GM12878 (cell line): ENCODE measurements at regions not wholly inside any gene's neighbourhood (a gene's known extent, or its start where the extent isn't known, plus 50 kb on each side); places are given as distances from the start of the nearest gene placed in this dataset.

Experiments
- ATAC-seq: fragments of 200-7000 bp; cut with Tn5 transposase; 3 replicates; pipeline ENCODE4 v1.9.1; 2020; ENCODE audit warnings: mild to moderate bottlenecking, moderate library complexity
- BruUV-seq: library from RNA; stranded (reverse); fragments of 400-500 nt; replicated peaks from 2 replicates; lab custom pipeline; 2021; lab: Mats Ljungman, UMichigan
- CTCF ChIA-PET: fragments of 300-600 bp; sonication (Branson Sonifier 250); formaldehyde crosslinking; extraction: SDS; loops from one replicate; lab custom pipeline; 2021; ENCODE audit warnings: inconsistent platforms; lab: Yijun Ruan, JAX
- POLR2A ChIA-PET: fragments of 350-600 bp; formaldehyde crosslinking; extraction: SDS; loops from one replicate; lab custom pipeline; 2021; ENCODE audit warnings: inconsistent platforms; lab: Charles Lee
- RAD21 ChIA-PET: fragments of 300-600 bp; sonication (Branson Sonifier 250); formaldehyde crosslinking; loops from one replicate; lab custom pipeline; 2023; ENCODE audit warnings: antibody characterized with exemption; ENCODE audit not compliant: unreplicated experiment; lab: Charles Lee
- SMC1A ChIA-PET: fragments of 300-600 bp; sonication (Branson Sonifier 250); formaldehyde crosslinking; loops from one replicate; lab custom pipeline; 2023; ENCODE audit not compliant: unreplicated experiment, uncharacterized antibody; lab: Charles Lee
- DNase-seq: peaks from one replicate; pipeline ENCODE4 v3.0.0-alpha.2; 2011; ENCODE audit warnings: low read depth, low spot score
- FAIRE-seq: peaks from 3 replicates; lab custom pipeline; 2011; peaks lifted over from hg19 to GRCh38; lab: Jason Lieb, UNC
- H2AFZ ChIP-seq: 2 replicates; pipeline ENCODE4 v1.6.0; 2011; ENCODE audit warnings: low read depth, low read length, control low read depth; ENCODE audit not compliant: control insufficient read depth
- H3K27ac ChIP-seq: 2 replicates; pipeline ENCODE4 v1.5.1; 2011; ENCODE audit warnings: control low read depth; ENCODE audit not compliant: control insufficient read depth, insufficient read depth
- H3K27me3 ChIP-seq, 2 experiments: replicated peaks in 1 of 2; 2 replicates each; pipeline versions ENCODE4 v1.6.0 to v1.6.1; 2011; ENCODE audit warnings: low read length in 1 of 2; ENCODE audit not compliant: control insufficient read depth in 2 of 2, insufficient read depth in 2 of 2
- H3K36me3 ChIP-seq, 2 experiments: 2 replicates each; pipeline ENCODE4 v1.5.1; 2011; ENCODE audit warnings: low read length in 1 of 2; ENCODE audit not compliant: control insufficient read depth in 2 of 2, insufficient read depth in 2 of 2
- H3K4me1 ChIP-seq: 2 replicates; pipeline ENCODE4 v1.6.1; 2011; ENCODE audit warnings: mild to moderate bottlenecking, low read length, moderate library complexity, mixed read lengths; ENCODE audit not compliant: control insufficient read depth, insufficient read depth
- H3K4me2 ChIP-seq: 2 replicates; pipeline ENCODE4 v1.6.0; 2011; ENCODE audit warnings: control low read depth; ENCODE audit not compliant: control insufficient read depth, insufficient read depth
- H3K4me3 ChIP-seq: fragments of 200-600 bp; sonication (generic); 2 replicates; pipeline ENCODE4 v1.5.1; 2016
- H3K79me2 ChIP-seq: 2 replicates; pipeline ENCODE4 v1.6.0; 2011; ENCODE audit warnings: low read length; ENCODE audit not compliant: control insufficient read depth, insufficient read depth
- H3K9ac ChIP-seq: 2 replicates; pipeline ENCODE4 v1.8.0; 2011; ENCODE audit warnings: low read length, control low read depth, mixed read lengths; ENCODE audit not compliant: control insufficient read depth, insufficient read depth
- H3K9me3 ChIP-seq: replicated peaks from 3 replicates; pipeline ENCODE4 v1.5.1; 2011; ENCODE audit warnings: mild to moderate bottlenecking, low read length; ENCODE audit not compliant: control insufficient read depth, insufficient read depth
- H4K20me1 ChIP-seq: 2 replicates; pipeline ENCODE4 v1.6.0; 2011; ENCODE audit not compliant: control insufficient read depth, insufficient read depth
- BACH1 ChIP-seq: fragments of 450-650 bp; IDR thresholded peaks from 2 replicates; pipeline ENCODE4 v1.6.1; 2017; ENCODE audit warnings: mild to moderate bottlenecking, borderline replicate concordance
- CREM ChIP-seq: IDR thresholded peaks from 2 replicates; pipeline ENCODE4 v1.6.1; 2014; ENCODE audit warnings: antibody characterized with exemption, low read depth
- NRF1 ChIP-seq: conservative IDR thresholded peaks from 2 replicates; pipeline ENCODE4 v1.6.1; 2011; ENCODE audit warnings: mild to moderate bottlenecking, low read depth, low read length, improper control_type of control experiment
- SREBF2 ChIP-seq: IDR thresholded peaks from 2 replicates; pipeline ENCODE4 v1.6.1; 2012; ENCODE audit warnings: mild to moderate bottlenecking, low read length
- WGBS: methylation state at CpG from one replicate; pipeline ENCODE4 v1.1.6; 2016; ENCODE audit warnings: low lambda C conversion rate; ENCODE audit not compliant: insufficient replicate concordance, insufficient coverage; ENCODE audit errors: missing lambda C conversion rate; 5-methylcytosine and 5-hydroxymethylcytosine counted together
- in situ Hi-C: fragments of 300-500 bp; cut with MboI; formaldehyde crosslinking; loops from 9 replicates; pipeline ENCODE4 v1.14.3; 2018; ENCODE audit warnings: mixed read lengths
- intact Hi-C: fragments of 100-400 bp; cut with micrococcal nuclease; formaldehyde crosslinking; loops from one replicate; pipeline ENCODE4 v1.14.2; 2022; ENCODE audit not compliant: unreplicated experiment
- TF ChIP-seq, protein P1 (sequence below): fragments of 450-650 bp; conservative IDR thresholded peaks from 2 replicates; pipeline ENCODE4 v1.6.1; 2017; ENCODE audit warnings: mild to moderate bottlenecking, moderate library complexity
- TF ChIP-seq, protein P2 (sequence below): IDR thresholded peaks from 2 replicates; pipeline ENCODE4 v1.6.1; 2012; ENCODE audit warnings: low read length, inconsistent platforms
- TF ChIP-seq, protein P3 (sequence below): fragments of 450-650 bp; IDR thresholded peaks from 2 replicates; pipeline ENCODE4 v1.6.1; 2017; ENCODE audit warnings: borderline replicate concordance
- TF ChIP-seq, protein P4 (sequence below): fragments of 450-650 bp; formaldehyde crosslinking; IDR thresholded peaks from 2 replicates; pipeline ENCODE4 v1.4.0; 2020; ENCODE audit warnings: mild to moderate bottlenecking, moderate library complexity
- TF ChIP-seq, protein P5 (sequence below): fragments of 450-650 bp; formaldehyde crosslinking; IDR thresholded peaks from 2 replicates; pipeline ENCODE4 v1.4.0; 2022; ENCODE audit warnings: mild to moderate bottlenecking, moderate library complexity
- TF ChIP-seq, protein P6 (sequence below): IDR thresholded peaks from 2 replicates; pipeline ENCODE4 v1.6.1; 2011; ENCODE audit warnings: borderline replicate concordance, low read depth, mild to moderate bottlenecking, moderate library complexity, mixed read lengths, low read length; ENCODE audit not compliant: insufficient read depth; ENCODE audit errors: extremely low read length

DNA sequence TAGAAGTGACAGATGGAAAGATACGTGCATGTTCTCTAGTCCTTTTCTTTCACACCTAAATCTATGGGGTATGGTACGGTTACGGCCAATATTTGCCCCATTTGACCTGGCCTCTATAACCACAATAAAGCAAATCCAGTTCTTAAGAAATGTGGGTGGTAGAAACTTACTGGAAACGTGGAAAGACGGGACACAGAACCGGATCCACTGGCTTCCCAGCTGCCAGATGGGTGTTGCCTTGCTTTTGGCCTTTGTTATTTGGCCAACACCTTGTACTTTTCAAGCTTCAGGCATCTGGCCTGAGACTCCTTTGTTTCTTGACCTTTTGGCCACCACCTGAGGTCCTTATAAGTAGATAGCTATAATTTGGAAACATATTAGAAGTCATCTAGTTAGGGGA, 635.9 kb downstream of the SLC4A3 start (continued):
- TF ChIP-seq, protein P1, sequence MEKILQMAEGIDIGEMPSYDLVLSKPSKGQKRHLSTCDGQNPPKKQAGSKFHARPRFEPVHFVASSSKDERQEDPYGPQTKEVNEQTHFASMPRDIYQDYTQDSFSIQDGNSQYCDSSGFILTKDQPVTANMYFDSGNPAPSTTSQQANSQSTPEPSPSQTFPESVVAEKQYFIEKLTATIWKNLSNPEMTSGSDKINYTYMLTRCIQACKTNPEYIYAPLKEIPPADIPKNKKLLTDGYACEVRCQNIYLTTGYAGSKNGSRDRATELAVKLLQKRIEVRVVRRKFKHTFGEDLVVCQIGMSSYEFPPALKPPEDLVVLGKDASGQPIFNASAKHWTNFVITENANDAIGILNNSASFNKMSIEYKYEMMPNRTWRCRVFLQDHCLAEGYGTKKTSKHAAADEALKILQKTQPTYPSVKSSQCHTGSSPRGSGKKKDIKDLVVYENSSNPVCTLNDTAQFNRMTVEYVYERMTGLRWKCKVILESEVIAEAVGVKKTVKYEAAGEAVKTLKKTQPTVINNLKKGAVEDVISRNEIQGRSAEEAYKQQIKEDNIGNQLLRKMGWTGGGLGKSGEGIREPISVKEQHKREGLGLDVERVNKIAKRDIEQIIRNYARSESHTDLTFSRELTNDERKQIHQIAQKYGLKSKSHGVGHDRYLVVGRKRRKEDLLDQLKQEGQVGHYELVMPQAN, result no peak
- TF ChIP-seq, protein P2, sequence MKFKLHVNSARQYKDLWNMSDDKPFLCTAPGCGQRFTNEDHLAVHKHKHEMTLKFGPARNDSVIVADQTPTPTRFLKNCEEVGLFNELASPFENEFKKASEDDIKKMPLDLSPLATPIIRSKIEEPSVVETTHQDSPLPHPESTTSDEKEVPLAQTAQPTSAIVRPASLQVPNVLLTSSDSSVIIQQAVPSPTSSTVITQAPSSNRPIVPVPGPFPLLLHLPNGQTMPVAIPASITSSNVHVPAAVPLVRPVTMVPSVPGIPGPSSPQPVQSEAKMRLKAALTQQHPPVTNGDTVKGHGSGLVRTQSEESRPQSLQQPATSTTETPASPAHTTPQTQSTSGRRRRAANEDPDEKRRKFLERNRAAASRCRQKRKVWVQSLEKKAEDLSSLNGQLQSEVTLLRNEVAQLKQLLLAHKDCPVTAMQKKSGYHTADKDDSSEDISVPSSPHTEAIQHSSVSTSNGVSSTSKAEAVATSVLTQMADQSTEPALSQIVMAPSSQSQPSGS, result no peak
- TF ChIP-seq NRF1, result no peak

DNA sequence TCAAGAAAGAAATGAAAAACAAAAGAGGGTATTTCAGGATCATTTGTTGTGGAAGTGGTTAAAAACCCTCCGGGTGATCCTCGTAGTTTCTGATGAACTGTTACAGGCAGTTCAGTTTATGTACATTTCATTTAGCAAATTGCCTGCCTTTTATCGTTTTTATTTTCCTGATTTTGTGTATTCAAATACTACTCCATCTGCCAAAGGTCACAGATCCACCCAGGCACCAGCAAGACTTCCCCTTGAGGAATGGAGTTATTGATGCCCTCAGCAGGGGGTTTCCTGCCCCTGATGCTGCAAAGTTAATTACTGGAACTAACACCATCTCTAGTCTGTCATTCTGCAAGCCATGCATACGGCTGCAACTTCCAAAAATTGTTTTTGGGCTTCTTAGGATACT, 641.9 kb downstream of the SLC4A3 start:
- POLR2A ChIA-PET, result no interaction called here
- TF ChIP-seq BACH1 (no peak), SREBF2 (no peak), CREM (no peak)
- TF ChIP-seq, protein P3, sequence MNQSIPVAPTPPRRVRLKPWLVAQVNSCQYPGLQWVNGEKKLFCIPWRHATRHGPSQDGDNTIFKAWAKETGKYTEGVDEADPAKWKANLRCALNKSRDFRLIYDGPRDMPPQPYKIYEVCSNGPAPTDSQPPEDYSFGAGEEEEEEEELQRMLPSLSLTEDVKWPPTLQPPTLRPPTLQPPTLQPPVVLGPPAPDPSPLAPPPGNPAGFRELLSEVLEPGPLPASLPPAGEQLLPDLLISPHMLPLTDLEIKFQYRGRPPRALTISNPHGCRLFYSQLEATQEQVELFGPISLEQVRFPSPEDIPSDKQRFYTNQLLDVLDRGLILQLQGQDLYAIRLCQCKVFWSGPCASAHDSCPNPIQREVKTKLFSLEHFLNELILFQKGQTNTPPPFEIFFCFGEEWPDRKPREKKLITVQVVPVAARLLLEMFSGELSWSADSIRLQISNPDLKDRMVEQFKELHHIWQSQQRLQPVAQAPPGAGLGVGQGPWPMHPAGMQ, result no peak
- TF ChIP-seq, protein P4, sequence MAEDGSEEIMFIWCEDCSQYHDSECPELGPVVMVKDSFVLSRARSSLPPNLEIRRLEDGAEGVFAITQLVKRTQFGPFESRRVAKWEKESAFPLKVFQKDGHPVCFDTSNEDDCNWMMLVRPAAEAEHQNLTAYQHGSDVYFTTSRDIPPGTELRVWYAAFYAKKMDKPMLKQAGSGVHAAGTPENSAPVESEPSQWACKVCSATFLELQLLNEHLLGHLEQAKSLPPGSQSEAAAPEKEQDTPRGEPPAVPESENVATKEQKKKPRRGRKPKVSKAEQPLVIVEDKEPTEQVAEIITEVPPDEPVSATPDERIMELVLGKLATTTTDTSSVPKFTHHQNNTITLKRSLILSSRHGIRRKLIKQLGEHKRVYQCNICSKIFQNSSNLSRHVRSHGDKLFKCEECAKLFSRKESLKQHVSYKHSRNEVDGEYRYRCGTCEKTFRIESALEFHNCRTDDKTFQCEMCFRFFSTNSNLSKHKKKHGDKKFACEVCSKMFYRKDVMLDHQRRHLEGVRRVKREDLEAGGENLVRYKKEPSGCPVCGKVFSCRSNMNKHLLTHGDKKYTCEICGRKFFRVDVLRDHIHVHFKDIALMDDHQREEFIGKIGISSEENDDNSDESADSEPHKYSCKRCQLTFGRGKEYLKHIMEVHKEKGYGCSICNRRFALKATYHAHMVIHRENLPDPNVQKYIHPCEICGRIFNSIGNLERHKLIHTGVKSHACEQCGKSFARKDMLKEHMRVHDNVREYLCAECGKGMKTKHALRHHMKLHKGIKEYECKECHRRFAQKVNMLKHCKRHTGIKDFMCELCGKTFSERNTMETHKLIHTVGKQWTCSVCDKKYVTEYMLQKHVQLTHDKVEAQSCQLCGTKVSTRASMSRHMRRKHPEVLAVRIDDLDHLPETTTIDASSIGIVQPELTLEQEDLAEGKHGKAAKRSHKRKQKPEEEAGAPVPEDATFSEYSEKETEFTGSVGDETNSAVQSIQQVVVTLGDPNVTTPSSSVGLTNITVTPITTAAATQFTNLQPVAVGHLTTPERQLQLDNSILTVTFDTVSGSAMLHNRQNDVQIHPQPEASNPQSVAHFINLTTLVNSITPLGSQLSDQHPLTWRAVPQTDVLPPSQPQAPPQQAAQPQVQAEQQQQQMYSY (CRISPR knock-in tag), result no peak
- TF ChIP-seq, protein P5, sequence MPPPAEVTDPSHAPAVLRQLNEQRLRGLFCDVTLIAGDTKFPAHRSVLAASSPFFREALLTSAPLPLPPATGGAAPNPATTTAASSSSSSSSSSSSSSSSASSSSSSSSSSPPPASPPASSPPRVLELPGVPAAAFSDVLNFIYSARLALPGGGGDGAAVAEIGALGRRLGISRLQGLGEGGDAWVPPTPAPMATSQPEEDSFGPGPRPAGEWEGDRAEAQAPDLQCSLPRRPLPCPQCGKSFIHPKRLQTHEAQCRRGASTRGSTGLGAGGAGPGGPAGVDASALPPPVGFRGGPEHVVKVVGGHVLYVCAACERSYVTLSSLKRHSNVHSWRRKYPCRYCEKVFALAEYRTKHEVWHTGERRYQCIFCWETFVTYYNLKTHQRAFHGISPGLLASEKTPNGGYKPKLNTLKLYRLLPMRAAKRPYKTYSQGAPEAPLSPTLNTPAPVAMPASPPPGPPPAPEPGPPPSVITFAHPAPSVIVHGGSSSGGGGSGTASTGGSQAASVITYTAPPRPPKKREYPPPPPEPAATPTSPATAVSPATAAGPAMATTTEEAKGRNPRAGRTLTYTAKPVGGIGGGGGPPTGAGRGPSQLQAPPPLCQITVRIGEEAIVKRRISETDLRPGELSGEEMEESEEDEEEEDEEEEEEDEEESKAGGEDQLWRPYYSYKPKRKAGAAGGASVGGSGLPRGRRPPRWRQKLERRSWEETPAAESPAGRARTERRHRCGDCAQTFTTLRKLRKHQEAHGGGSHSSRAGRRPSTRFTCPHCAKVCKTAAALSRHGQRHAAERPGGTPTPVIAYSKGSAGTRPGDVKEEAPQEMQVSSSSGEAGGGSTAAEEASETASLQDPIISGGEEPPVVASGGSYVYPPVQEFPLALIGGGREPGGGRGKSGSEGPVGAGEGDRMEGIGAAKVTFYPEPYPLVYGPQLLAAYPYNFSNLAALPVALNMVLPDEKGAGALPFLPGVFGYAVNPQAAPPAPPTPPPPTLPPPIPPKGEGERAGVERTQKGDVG (CRISPR knock-in tag), result no peak
- TF ChIP-seq, protein P6, sequence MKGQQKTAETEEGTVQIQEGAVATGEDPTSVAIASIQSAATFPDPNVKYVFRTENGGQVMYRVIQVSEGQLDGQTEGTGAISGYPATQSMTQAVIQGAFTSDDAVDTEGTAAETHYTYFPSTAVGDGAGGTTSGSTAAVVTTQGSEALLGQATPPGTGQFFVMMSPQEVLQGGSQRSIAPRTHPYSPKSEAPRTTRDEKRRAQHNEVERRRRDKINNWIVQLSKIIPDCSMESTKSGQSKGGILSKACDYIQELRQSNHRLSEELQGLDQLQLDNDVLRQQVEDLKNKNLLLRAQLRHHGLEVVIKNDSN, result no peak

More for the DNA sequence above, 641.9 kb downstream of the SLC4A3 start:
- no peak overlapping the region for H3K9ac ChIP-seq
- ATAC-seq, result no peak
- no peaks in the 10 kb centered on the region for H4K20me1 ChIP-seq
- intact Hi-C loops, result no loop called here
- H3K27me3 ChIP-seq, result no peaks in the 10 kb centered on the region
- 31% methylated on average over 4 of the region's 4 CpGs for WGBS
- H3K4me2 ChIP-seq, result no peak overlapping the region
- FAIRE-seq, result no peak
- no peaks in the 10 kb centered on the region for H3K36me3 ChIP-seq
- no peak overlapping the region for H3K27ac ChIP-seq
- SMC1A ChIA-PET, result no interaction called here
- DNase-seq, result no peak
- H3K4me3 ChIP-seq, result no peak overlapping the region
- RAD21 ChIA-PET, result no interaction called here
- H2AFZ ChIP-seq, result no peak overlapping the region
- BruUV-seq, result no TSS peak
- H3K9me3 ChIP-seq, result no peaks in the 10 kb centered on the region
- in situ Hi-C loops, result no loop called here
- H3K79me2 ChIP-seq, result no peaks in the 10 kb centered on the region
- no peaks in the 10 kb centered on the region for H3K4me1 ChIP-seq
- CTCF ChIA-PET, result no interaction called here
